H9 (cell line): ENCODE measurements at regions not wholly inside any gene's neighbourhood (a gene's known extent, or its start where the extent isn't known, plus 50 kb on each side); places are given as distances from the start of the nearest gene placed in this dataset.

Experiments used
- DNase-seq: peaks from one replicate; pipeline ENCODE4 v3.0.0-alpha.2; 2017
- H2AFZ ChIP-seq: one replicate; pipeline ENCODE4 v1.6.1; 2013; ENCODE audit warnings: mild to moderate bottlenecking, low read length, control low read depth, moderate library complexity
- H2AK5ac ChIP-seq: 2 replicates; pipeline ENCODE4 v1.6.1; 2013; ENCODE audit warnings: low read length, control low read depth, mixed read lengths; ENCODE audit not compliant: insufficient read length
- H2BK120ac ChIP-seq: one replicate; pipeline ENCODE4 v1.6.1; 2013; ENCODE audit warnings: low read depth, mild to moderate bottlenecking, low read length, control low read depth, inconsistent platforms; ENCODE audit not compliant: poor library complexity, severe bottlenecking
- H2BK12ac ChIP-seq: 2 replicates; pipeline ENCODE4 v1.6.1; 2013; ENCODE audit warnings: low read length, control low read depth, mixed read lengths, low read depth; ENCODE audit not compliant: insufficient read length
- H2BK15ac ChIP-seq: 2 replicates; pipeline ENCODE4 v1.6.1; 2013; ENCODE audit warnings: low read depth, low read length, control low read depth
- H2BK20ac ChIP-seq: one replicate; pipeline ENCODE4 v1.6.1; 2013; ENCODE audit warnings: low read depth, mild to moderate bottlenecking, low read length, control low read depth, inconsistent platforms; ENCODE audit not compliant: poor library complexity, severe bottlenecking
- H2BK5ac ChIP-seq: 2 replicates; pipeline ENCODE4 v1.6.1; 2013; ENCODE audit warnings: low read length, control low read depth, mixed read lengths; ENCODE audit not compliant: insufficient read length
- H3K14ac ChIP-seq: 2 replicates; pipeline ENCODE4 v1.6.1; 2013; ENCODE audit warnings: low read length, control low read depth; ENCODE audit not compliant: insufficient read depth
- H3K18ac ChIP-seq: 2 replicates; pipeline ENCODE4 v1.6.1; 2013; ENCODE audit warnings: low read depth, mild to moderate bottlenecking, mixed read lengths, low read length, control low read depth; ENCODE audit not compliant: insufficient read length
- H3K23ac ChIP-seq: 2 replicates; pipeline ENCODE4 v1.6.1; 2013; ENCODE audit warnings: low read length, control low read depth, mixed read lengths, low read depth; ENCODE audit not compliant: insufficient read length
- H3K23me2 ChIP-seq: 2 replicates; pipeline ENCODE4 v1.6.1; 2013; ENCODE audit warnings: low read depth, mild to moderate bottlenecking, mixed read lengths, low read length, control low read depth; ENCODE audit not compliant: insufficient read length, poor library complexity, severe bottlenecking
- H3K27ac ChIP-seq: 2 replicates; pipeline ENCODE4 v1.5.1; 2013; ENCODE audit warnings: low read length, control low read depth, mixed read lengths, low read depth; ENCODE audit not compliant: insufficient read length
- H3K27me3 ChIP-seq: 2 replicates; pipeline ENCODE4 v1.6.1; 2013; ENCODE audit warnings: low read length, control low read depth, inconsistent platforms; ENCODE audit not compliant: insufficient read depth
- H3K4ac ChIP-seq: 2 replicates; pipeline ENCODE4 v1.6.1; 2013; ENCODE audit warnings: low read depth, mild to moderate bottlenecking, control low read depth, inconsistent platforms, low read length, moderate library complexity
- H3K4me1 ChIP-seq: 2 replicates; pipeline ENCODE4 v1.6.1; 2013; ENCODE audit warnings: low read length, control low read depth, inconsistent platforms; ENCODE audit not compliant: insufficient read depth
- H3K4me2 ChIP-seq: 2 replicates; pipeline ENCODE4 v1.6.1; 2013; ENCODE audit warnings: low read length, control low read depth, mixed read lengths; ENCODE audit not compliant: insufficient read length, insufficient read depth
- H3K56ac ChIP-seq: 2 replicates; pipeline ENCODE4 v1.6.1; 2013; ENCODE audit warnings: low read depth, mild to moderate bottlenecking, mixed read lengths, low read length, control low read depth; ENCODE audit not compliant: insufficient read length
- H3K79me1 ChIP-seq: 2 replicates; pipeline ENCODE4 v1.6.1; 2013; ENCODE audit warnings: low read depth, mild to moderate bottlenecking, moderate library complexity, low read length, control low read depth, inconsistent platforms; ENCODE audit not compliant: insufficient read depth, poor library complexity, severe bottlenecking
- H3K79me2 ChIP-seq: 2 replicates; pipeline ENCODE4 v1.6.1; 2013; ENCODE audit warnings: low read length, control low read depth, inconsistent platforms; ENCODE audit not compliant: insufficient read depth
- H3K9ac ChIP-seq: 2 replicates; pipeline ENCODE4 v1.6.1; 2013; ENCODE audit warnings: low read length, control low read depth, mixed read lengths; ENCODE audit not compliant: insufficient read length; ENCODE audit errors: extremely low read depth
- H3K9me3 ChIP-seq: one replicate; pipeline ENCODE4 v1.6.1; 2013; ENCODE audit warnings: low read depth, low read length, inconsistent platforms; ENCODE audit not compliant: control insufficient read depth
- H3T11ph ChIP-seq: one replicate; pipeline ENCODE4 v1.6.1; 2013; ENCODE audit warnings: mild to moderate bottlenecking, low read length, control low read depth, inconsistent platforms
- H4K20me1 ChIP-seq: one replicate; pipeline ENCODE4 v1.6.1; 2013; ENCODE audit not compliant: control insufficient read depth, insufficient read length, insufficient read depth
- H4K5ac ChIP-seq: 2 replicates; pipeline ENCODE4 v1.6.1; 2013; ENCODE audit warnings: low read depth, mild to moderate bottlenecking, mixed read lengths, low read length, control low read depth; ENCODE audit not compliant: insufficient read length
- H4K8ac ChIP-seq: replicated peaks from 2 replicates; pipeline ENCODE4 v1.6.1; 2013; ENCODE audit warnings: low read length, control low read depth, mixed read lengths, low read depth; ENCODE audit not compliant: insufficient read length
- H4K91ac ChIP-seq: 2 replicates; pipeline ENCODE4 v1.6.1; 2013; ENCODE audit warnings: low read depth, mild to moderate bottlenecking, moderate library complexity, mixed read lengths, low read length, control low read depth; ENCODE audit not compliant: insufficient read length
- H3K27ac Mint-ChIP-seq, 3 experiments: 2 replicates in 2 of 3; 3 replicates in 1 of 3; pipeline ENCODE4 v1.8.0; 2020 to 2021; ENCODE audit warnings: mixed read lengths in 3 of 3, mild to moderate bottlenecking in 1 of 3, moderate library complexity in 1 of 3
- H3K27me3 Mint-ChIP-seq: 2 replicates; pipeline ENCODE4 v1.8.0; 2021; ENCODE audit warnings: low read depth, mild to moderate bottlenecking, moderate library complexity, mixed read lengths
- H3K36me3 Mint-ChIP-seq, 3 experiments: 2 replicates in 2 of 3; 3 replicates in 1 of 3; pipeline ENCODE4 v1.8.0; 2020 to 2021; ENCODE audit warnings: low read depth in 3 of 3, mixed read lengths in 3 of 3; ENCODE audit not compliant: insufficient read depth in 1 of 3
- H3K4me1 Mint-ChIP-seq, 2 experiments: 2 replicates each; pipeline ENCODE4 v1.8.0; 2020; ENCODE audit warnings: mixed read lengths in 2 of 2
- H3K4me3 Mint-ChIP-seq, 2 experiments: 2 replicates in 1 of 2; 3 replicates in 1 of 2; pipeline ENCODE4 v1.8.0; 2020 to 2021; ENCODE audit warnings: mild to moderate bottlenecking in 2 of 2, mixed read lengths in 2 of 2, moderate library complexity in 1 of 2
- H3K9me3 Mint-ChIP-seq, 2 experiments: 2 replicates in 1 of 2; 3 replicates in 1 of 2; pipeline ENCODE4 v1.8.0; 2020; ENCODE audit warnings: mild to moderate bottlenecking in 2 of 2, mixed read lengths in 2 of 2, moderate library complexity in 1 of 2
- CTCF ChIP-seq: fragments of 200-600 bp; sonication (generic); conservative IDR thresholded peaks from 3 replicates; pipeline ENCODE4 v1.8.0; 2021; ENCODE audit warnings: antibody characterized with exemption, mild to moderate bottlenecking
- WGBS: extraction: QIAGEN DNeasy Blood & Tissue Kit; methylation state at CpG from one replicate; pipeline ENCODE4 v1.1.7; 2013; ENCODE audit warnings: missing lambda C conversion rate, low lambda C conversion rate, mixed read lengths; ENCODE audit not compliant: insufficient read length; ENCODE audit errors: extremely low coverage; 5-methylcytosine and 5-hydroxymethylcytosine counted together

- Histone ChIP-seq H3K27ac (no peak overlapping the region), H2AK5ac (no peak overlapping the region), H3K4ac (no peak overlapping the region), H3T11ph (no peak overlapping the region), H3K56ac (no peak overlapping the region), H3K18ac (no peak overlapping the region), H2BK15ac (no peak overlapping the region), H2AFZ (no peak overlapping the region), H3K79me1 (no peaks in the 10 kb centered on the region), H3K9ac (no peak overlapping the region), H2BK120ac (no peak overlapping the region), H3K4me2 (no peak overlapping the region), H4K91ac (no peak overlapping the region), H2BK20ac (no peak overlapping the region), H3K23ac (no peak overlapping the region), H3K4me1 (no peaks in the 10 kb centered on the region), H3K23me2 (no peaks in the 10 kb centered on the region), H3K79me2 (no peaks in the 10 kb centered on the region), H4K8ac (no peak overlapping the region), H3K27me3 (no peaks in the 10 kb centered on the region), H4K5ac (no peak overlapping the region), H2BK12ac (no peak overlapping the region), H3K9me3 (no peaks in the 10 kb centered on the region), H3K14ac (no peak overlapping the region), H4K20me1 (no peaks in the 10 kb centered on the region), H2BK5ac (no peak overlapping the region)
- no peak overlapping the region for H3K27ac Mint-ChIP-seq
- no CpG with 5 or more reads among the region's 3 CpGs for WGBS
- H3K36me3 Mint-ChIP-seq: no peaks in the 10 kb centered on the region
- H3K4me1 Mint-ChIP-seq: no peaks in the 10 kb centered on the region
- no peak for TF ChIP-seq CTCF
- H3K27me3 Mint-ChIP-seq: no peaks in the 10 kb centered on the region
- no peaks in the 10 kb centered on the region; a peak in 2 of 5 replicates for H3K9me3 Mint-ChIP-seq
- DNase-seq: no peak
- H3K4me3 Mint-ChIP-seq: no peak overlapping the region
Measured at GRCh38 chr6:67221226-67221625, 1413.9 kb upstream of the ADGRB3 start.
